PC-9 (cell line): ENCODE measurements at regions not wholly inside any gene's neighbourhood (a gene's known extent, or its start where the extent isn't known, plus 50 kb on each side); places are given as distances from the start of the nearest gene placed in this dataset.

Experiments
- EZH2 ChIP-seq: fragments of 200-600 bp; sonication (generic); IDR thresholded peaks from 2 replicates; pipeline ENCODE4 v1.8.0; 2017; ENCODE audit warnings: antibody characterized with exemption, low read depth
- TF ChIP-seq, protein P1 (sequence below): fragments of 200-600 bp; sonication (generic); conservative IDR thresholded peaks from 2 replicates; pipeline ENCODE4 v1.6.1; 2017; ENCODE audit warnings: mixed run types, antibody characterized with exemption, mild to moderate bottlenecking, moderate library complexity

- TF ChIP-seq, protein P1, sequence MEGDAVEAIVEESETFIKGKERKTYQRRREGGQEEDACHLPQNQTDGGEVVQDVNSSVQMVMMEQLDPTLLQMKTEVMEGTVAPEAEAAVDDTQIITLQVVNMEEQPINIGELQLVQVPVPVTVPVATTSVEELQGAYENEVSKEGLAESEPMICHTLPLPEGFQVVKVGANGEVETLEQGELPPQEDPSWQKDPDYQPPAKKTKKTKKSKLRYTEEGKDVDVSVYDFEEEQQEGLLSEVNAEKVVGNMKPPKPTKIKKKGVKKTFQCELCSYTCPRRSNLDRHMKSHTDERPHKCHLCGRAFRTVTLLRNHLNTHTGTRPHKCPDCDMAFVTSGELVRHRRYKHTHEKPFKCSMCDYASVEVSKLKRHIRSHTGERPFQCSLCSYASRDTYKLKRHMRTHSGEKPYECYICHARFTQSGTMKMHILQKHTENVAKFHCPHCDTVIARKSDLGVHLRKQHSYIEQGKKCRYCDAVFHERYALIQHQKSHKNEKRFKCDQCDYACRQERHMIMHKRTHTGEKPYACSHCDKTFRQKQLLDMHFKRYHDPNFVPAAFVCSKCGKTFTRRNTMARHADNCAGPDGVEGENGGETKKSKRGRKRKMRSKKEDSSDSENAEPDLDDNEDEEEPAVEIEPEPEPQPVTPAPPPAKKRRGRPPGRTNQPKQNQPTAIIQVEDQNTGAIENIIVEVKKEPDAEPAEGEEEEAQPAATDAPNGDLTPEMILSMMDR: no peak
- no peak for TF ChIP-seq EZH2
Observed at GRCh38 chr6:74939151-74939708, 266.6 kb downstream of the COL12A1 start.
